Astrocyte of the hippocampus (primary cell): ENCODE measurements at regions not wholly inside any gene's neighbourhood (a gene's known extent, or its start where the extent isn't known, plus 50 kb on each side); places are given as distances from the start of the nearest gene placed in this dataset.

Experiments used
- DNase-seq: peaks from one replicate; pipeline ENCODE4 v3.0.0; 2011; ENCODE audit warnings: low read depth, low spot score

DNA sequence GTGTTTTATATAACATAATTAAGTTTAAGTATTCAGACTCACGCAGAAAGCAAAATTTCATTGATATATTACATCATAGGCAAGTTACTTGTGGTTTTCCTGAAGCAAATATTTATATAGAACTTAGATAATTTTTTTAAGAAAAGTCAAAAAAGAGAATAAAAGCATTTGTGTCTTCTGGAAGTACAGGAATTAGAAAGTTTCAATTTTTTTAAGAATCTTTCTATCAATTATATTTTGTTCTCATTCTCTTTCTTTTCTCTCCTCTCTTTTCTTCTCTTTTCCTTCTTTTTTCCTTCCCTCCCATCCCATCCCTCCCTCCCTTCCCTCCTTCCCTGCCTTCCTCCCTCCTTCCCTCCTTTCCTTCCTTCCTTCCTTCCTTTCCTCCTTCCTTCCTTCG lies 120.7 kb upstream of the CDH8 start:
- DNase-seq: no peak

DNA sequence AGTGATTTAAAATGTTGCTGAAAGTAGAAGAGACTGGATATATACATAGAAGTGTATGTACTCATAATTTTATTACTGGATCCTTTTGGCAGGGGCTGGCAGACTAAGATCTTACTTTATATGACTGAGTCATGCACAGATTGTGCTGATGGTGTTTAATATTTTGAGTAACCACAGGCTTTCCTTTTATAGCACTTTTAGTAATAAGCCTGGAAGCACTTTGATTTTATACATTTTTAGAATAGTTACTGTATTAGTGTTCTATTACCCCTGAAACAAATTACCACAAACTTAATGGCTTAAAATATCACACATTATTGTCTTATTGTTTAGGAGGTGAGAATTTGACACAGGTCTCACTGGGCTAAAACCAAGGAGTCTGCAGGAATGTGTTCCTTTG lies 113.4 kb upstream of the CDH8 start:
- peak; percentile 58 for DNase-seq

DNA sequence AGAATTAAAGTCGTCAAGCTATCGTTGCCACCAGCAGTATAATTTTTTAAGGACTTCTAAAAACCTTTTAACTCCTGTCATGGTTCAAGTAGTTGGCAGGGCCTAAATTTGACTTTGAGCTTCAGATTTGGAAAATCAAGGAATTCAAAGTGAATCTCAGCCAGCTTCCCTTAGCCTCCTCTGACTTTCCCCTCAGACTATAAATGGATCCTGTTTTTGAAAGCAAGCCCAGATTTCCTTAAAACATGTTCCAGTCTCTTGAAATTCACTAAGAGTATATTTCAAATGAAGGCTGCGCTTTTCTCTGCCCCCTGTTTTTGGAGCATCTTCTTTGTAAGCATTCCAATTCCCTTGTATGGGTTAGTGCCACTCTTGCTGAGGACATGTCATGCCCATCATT lies 101.8 kb upstream of the CDH8 start:
- DNase-seq: no peak

DNA sequence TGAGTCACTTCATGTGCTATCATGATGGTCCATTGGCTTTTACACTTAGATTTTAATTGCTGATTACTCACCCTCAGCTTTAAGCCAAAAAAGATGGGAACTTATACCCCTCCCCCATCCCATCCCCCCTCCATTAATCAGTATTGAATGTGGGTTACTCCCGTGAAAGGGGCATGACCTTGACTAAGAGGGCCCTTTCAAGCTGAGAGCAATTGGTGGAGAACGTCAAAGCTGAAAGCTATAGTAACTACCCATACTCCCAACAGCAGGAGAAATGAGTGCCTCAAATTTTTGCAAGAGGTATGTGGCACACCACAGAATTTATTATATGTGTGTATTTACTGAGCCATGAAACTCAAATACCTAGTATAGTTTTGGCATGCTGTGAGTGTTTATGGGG lies 99.7 kb upstream of the CDH8 start:
- peak; percentile 87 for DNase-seq

DNA sequence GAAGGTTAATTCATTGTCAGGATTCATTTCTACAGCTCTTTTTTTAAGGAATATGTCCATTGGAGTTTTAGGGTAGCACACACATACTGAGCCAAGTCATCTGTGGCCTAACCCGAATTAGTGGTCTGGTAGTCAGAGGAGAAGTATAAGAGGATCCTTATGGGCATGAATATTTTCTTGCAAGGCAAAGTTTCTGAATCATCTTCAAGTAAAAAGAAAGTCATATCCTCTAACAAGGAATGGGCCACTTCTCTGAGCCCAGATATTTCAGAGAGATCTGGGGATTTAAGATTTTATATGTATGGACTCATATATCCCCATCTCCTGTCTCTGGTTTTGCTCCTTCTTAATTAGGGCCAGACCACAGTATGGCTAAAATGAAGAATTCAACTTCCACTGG lies 99.2 kb upstream of the CDH8 start:
- DNase-seq: no peak

DNA sequence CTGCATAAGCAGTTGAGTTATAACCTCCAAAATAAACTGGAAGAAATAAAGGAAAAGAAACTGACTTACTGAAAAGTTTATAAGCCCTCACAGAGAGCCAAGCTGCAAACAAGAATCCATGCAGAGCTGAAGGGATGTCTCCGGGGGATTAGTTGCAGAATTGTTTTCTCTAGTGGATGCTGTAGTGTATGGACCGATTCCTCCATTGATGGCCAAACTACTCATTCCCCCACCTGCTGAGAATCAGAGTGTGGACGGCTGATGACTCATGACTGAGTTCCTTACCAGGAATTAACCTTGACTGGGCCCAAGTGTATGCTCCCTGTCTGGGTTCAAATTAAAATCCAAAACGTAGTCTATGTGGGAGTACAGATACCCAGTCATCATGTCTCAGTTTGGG lies 93.9 kb upstream of the CDH8 start:
- DNase-seq: peak; percentile 20

DNA sequence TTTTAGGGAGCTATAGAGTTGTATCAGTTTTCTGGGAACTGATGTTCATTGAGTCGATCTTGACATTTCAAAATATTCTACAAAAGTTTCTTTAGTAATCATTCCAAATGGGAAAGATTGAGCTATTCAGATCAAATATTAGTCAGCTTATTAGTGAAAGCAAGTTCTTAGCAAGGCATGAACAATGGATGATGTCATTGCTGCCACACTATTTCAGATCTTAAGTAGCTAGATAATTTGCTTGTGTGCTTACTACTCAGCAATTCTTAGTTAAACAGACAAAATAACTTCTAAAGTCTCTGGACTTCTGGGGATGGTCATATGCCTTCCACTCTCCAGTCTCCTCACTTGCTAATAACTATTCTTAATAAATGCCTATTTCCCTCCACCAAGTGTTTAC lies 69.0 kb upstream of the CDH8 start:
- DNase-seq: peak; percentile 16

DNA sequence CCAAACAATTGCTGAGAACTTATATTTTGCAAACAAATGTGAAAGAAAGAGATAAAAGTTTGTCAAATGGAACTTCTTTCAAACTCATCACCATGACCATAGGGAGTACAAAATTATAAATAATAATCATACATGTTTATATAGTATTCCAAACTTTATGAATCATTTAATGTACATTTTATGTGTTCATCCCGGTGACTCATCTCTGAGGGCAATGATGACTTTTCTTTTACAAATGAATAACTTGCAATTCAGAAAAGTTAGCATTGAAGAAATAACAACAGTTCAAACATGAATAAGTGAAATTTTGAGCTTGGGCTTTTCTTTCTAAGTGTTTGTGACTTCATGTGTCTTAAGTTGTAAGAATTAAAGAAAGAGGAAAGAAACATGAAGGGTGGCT lies 66.3 kb upstream of the CDH8 start:
- DNase-seq: no peak

DNA sequence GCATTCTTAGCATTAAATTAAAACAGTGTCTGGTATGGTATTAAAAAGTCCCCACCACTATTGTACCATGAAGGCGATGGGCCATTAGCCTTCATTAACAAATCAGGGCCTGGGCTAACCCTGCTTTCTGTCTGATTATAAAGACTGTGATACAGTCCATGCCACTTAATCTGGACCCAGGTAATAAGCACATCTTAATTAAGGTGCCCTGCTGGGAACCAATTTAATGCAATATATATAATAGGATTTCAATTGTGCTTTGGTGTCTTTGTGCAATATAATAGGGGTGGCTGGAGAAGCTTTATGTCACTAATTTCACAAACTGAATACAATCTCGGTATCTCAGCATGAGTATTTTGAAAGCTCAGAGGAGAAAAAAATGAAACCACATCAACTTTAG lies 64.4 kb upstream of the CDH8 start:
- DNase-seq: no peak

DNA sequence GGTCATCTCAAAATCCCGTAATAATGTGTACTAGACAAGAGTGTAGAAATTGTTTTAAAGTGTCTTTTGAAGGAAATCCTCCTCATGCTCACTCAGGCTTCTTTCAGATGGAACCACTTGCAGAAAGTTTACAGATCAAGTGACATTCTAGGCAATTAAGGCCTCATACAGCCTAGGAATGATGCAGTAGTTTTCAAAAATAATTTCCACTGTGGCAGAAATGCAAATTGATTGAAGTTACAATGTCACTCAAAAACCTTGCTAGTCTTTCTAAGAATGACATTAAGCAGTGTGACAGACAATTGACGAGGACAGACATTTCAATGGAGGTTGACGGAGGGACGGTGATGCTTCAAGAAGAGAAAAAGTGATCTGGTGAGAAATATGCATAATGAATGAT lies 53.5 kb upstream of the CDH8 start:
- no peak for DNase-seq

DNA sequence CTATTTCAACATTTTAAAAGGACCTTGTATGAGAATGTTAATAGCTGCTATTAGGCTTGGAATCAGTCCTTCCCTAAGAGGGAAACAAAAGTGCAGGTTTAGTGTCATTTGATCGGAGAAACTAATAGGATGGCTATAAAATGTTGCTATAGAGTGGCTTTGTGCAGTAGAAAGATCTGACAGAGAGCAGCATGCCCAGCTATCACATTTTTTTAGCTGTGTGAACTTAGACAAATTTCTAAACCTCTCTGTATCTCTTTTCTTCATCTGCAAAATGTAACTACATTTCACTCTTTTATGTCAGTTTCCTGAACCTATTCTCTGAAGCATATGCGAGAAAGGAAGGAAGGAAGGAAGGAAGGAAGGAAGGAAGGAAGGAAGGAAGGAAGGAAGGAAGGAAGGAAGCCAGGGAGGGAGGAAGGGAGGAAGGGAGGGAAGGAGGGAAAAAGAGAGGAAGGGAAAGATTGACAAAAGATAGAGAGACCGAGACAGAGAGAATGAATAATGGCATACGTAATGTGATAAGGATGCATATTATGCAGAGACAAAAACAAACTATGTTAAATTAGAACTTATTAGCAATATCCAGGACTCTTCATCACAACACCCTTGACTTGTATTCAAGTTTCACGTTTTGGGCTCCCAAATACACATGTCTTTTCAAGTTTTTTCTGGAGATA lies 52.6 kb upstream of the CDH8 start:
- no peak for DNase-seq
